Kidney (tissue), 10 donors: ENCODE measurements at regions not wholly inside any gene's neighbourhood (a gene's known extent, or its start where the extent isn't known, plus 50 kb on each side); places are given as distances from the start of the nearest gene placed in this dataset.
"Not testable (repeated sequence)": the region's sequence is repeated elsewhere in the genome, so short reads cannot be mapped to it uniquely, and the experiment has no call there.

Experiments used
- DNase-seq, 5 donors: peaks; one replicate each; pipeline ENCODE4 v3.0.0-alpha.2; 2013 to 2020
- FAIRE-seq: peaks from 2 replicates; lab custom pipeline; 2012; peaks lifted over from hg19 to GRCh38; lab: Jason Lieb, UNC
- H3K27ac ChIP-seq, 2 donors: one replicate each; pipeline ENCODE4 v1.7.0; 2013; ENCODE audit warnings: low read depth in 2 of 2, low read length in 2 of 2, inconsistent platforms in 1 of 2
- H3K27me3 ChIP-seq: one replicate; pipeline ENCODE4 v1.7.1; 2013; ENCODE audit warnings: low read length, inconsistent platforms; ENCODE audit not compliant: control insufficient read depth, insufficient read depth
- H3K36me3 ChIP-seq, 3 donors: one replicate each; pipeline versions ENCODE4 v1.7.0 to v1.7.1; 2013; ENCODE audit warnings: low read length in 3 of 3, control low read depth in 1 of 3, inconsistent platforms in 1 of 3; ENCODE audit not compliant: insufficient read depth in 3 of 3, control insufficient read depth in 2 of 3
- H3K4me1 ChIP-seq, 3 donors: one replicate each; pipeline versions ENCODE4 v1.7.0 to v1.7.1; 2013; ENCODE audit warnings: low read length in 3 of 3, inconsistent platforms in 1 of 3, low read depth in 1 of 3; ENCODE audit not compliant: control insufficient read depth in 2 of 3, insufficient read depth in 2 of 3
- H3K4me3 ChIP-seq, 3 donors: one replicate each; pipeline versions ENCODE4 v1.7.0 to v1.8.1; 2013; ENCODE audit warnings: low read length in 3 of 3, control low read depth in 1 of 3, inconsistent platforms in 1 of 3
- H3K9ac ChIP-seq, 3 donors: one replicate each; pipeline versions ENCODE4 v1.7.0 to v1.7.1; 2013; ENCODE audit warnings: low read length in 3 of 3, control low read depth in 1 of 3, inconsistent platforms in 1 of 3
- H3K9me3 ChIP-seq, 3 donors: one replicate each; pipeline versions ENCODE4 v1.7.0 to v1.7.1; 2013; ENCODE audit warnings: low read length in 3 of 3, control low read depth in 1 of 3, inconsistent platforms in 1 of 3; ENCODE audit not compliant: control insufficient read depth in 2 of 3, insufficient read depth in 1 of 3
- intact Hi-C: fragments of 100-400 bp; cut with DNase I; formaldehyde crosslinking; loops from one replicate; pipeline ENCODE4 v1.11.1; 2022
- donor health status: control.
- donor health status: control.
- donor health status: DM: yes; HTN: yes; CAD: no.
- donor health status: Normal renal cell carcinoma (clear cell type).

- H3K9ac ChIP-seq, H3K4me1 ChIP-seq, H3K4me3 ChIP-seq, H3K27me3 ChIP-seq, intact Hi-C loops, H3K27ac ChIP-seq, FAIRE-seq, DNase-seq, H3K9me3 ChIP-seq, H3K36me3 ChIP-seq: not testable (repeated sequence)
Observed at GRCh38 chrY:3288063-3288462, 290.8 kb upstream of the TGIF2LY start.

GRCh38 chrY:3297235-3297634 is 281.6 kb upstream of the TGIF2LY start:
- H3K36me3 ChIP-seq, H3K27ac ChIP-seq, H3K4me3 ChIP-seq, H3K4me1 ChIP-seq, FAIRE-seq, H3K9me3 ChIP-seq, H3K9ac ChIP-seq, DNase-seq, H3K27me3 ChIP-seq, intact Hi-C loops: not testable (repeated sequence)

GRCh38 chrY:3319988-3320387 is 258.9 kb upstream of the TGIF2LY start:
- H3K27ac ChIP-seq, H3K4me3 ChIP-seq, DNase-seq, H3K4me1 ChIP-seq, H3K9ac ChIP-seq, FAIRE-seq, H3K36me3 ChIP-seq, intact Hi-C loops, H3K9me3 ChIP-seq, H3K27me3 ChIP-seq: not testable (repeated sequence)

- H3K4me3 ChIP-seq, H3K27ac ChIP-seq, FAIRE-seq, H3K27me3 ChIP-seq, H3K9me3 ChIP-seq, DNase-seq, H3K9ac ChIP-seq, H3K4me1 ChIP-seq, intact Hi-C loops, H3K36me3 ChIP-seq: not testable (repeated sequence)
Observed at GRCh38 chrY:3367535-3367934, 211.3 kb upstream of the TGIF2LY start.

GRCh38 chrY:3368459-3368858 is 210.4 kb upstream of the TGIF2LY start:
- DNase-seq, H3K4me1 ChIP-seq, H3K27me3 ChIP-seq, intact Hi-C loops, FAIRE-seq, H3K9me3 ChIP-seq, H3K9ac ChIP-seq, H3K36me3 ChIP-seq, H3K4me3 ChIP-seq, H3K27ac ChIP-seq: not testable (repeated sequence)

- H3K4me3 ChIP-seq, FAIRE-seq, DNase-seq, H3K4me1 ChIP-seq, H3K9ac ChIP-seq, intact Hi-C loops, H3K36me3 ChIP-seq, H3K27me3 ChIP-seq, H3K9me3 ChIP-seq, H3K27ac ChIP-seq: not testable (repeated sequence)
Observed at GRCh38 chrY:3391508-3391907, 187.4 kb upstream of the TGIF2LY start.

- H3K9ac ChIP-seq, H3K27ac ChIP-seq, DNase-seq, H3K27me3 ChIP-seq, FAIRE-seq, H3K4me1 ChIP-seq, H3K36me3 ChIP-seq, H3K9me3 ChIP-seq, intact Hi-C loops, H3K4me3 ChIP-seq: not testable (repeated sequence)
Observed at GRCh38 chrY:3404241-3404640, 174.6 kb upstream of the TGIF2LY start.

GRCh38 chrY:3405585-3405984 is 173.3 kb upstream of the TGIF2LY start:
- FAIRE-seq, intact Hi-C loops: not testable (repeated sequence)

More at GRCh38 chrY:3405585-3405984, 173.3 kb upstream of the TGIF2LY start:
- not testable (repeated sequence) for H3K4me3 ChIP-seq, H3K36me3 ChIP-seq, H3K9me3 ChIP-seq, H3K27ac ChIP-seq, H3K9ac ChIP-seq, H3K27me3 ChIP-seq, H3K4me1 ChIP-seq
- DNase-seq, result peak in 1 of 5 donors; percentile 7
